Activated CD8-positive, alpha-beta memory T cell treated with anti-CD3 and anti-CD28 coated beads, Interleukin-2, amount 50 U/mL, for 24 hours (primary cell): ENCODE measurements at regions not wholly inside any gene's neighbourhood (a gene's known extent, or its start where the extent isn't known, plus 50 kb on each side); places are given as distances from the start of the nearest gene placed in this dataset.
"Not testable (repeated sequence)": the region's sequence is repeated elsewhere in the genome, so short reads cannot be mapped to it uniquely, and the experiment has no call there.

Experiments
- DNase-seq: peaks from one replicate; pipeline ENCODE4 v3.0.0-alpha.2; 2020; ENCODE audit errors: extremely low read depth

DNA sequence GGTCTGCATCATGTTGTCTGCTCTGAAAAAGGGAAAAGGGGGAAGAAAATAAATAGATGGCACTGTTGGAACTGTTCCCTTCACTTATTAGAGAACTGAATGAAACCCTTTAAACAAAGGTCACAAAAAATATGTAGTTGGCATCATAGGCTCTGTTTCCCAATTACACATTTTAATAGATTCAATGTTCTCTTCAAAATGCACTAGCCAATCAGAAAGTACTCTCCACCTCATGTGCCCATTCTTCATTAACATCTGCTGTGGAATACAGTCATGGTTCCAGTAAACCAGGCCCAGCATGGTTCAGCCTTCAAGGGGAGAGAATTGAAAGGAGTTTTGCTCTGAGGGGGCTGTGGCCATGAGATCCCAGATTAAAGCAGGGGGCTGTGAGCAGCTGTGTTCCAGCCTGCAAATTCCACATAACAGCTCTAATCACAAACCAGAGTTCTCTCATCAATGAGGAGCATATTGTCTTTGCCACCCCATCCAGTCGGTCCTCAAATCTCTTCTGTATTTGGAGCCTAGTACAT is 165.9 kb upstream of the CREB1 start:
- no peak for DNase-seq

GRCh38 chr2:207370646-207371045 is 159.1 kb upstream of the CREB1 start:
- no peak for DNase-seq

GRCh38 chr2:207371877-207372276 is 157.9 kb upstream of the CREB1 start:
- DNase-seq: no peak

GRCh38 chr2:207372483-207372882 is 157.3 kb upstream of the CREB1 start:
- no peak for DNase-seq

- DNase-seq: no peak
Measured at GRCh38 chr2:207375207-207375875, 154.4 kb upstream of the CREB1 start.

DNA sequence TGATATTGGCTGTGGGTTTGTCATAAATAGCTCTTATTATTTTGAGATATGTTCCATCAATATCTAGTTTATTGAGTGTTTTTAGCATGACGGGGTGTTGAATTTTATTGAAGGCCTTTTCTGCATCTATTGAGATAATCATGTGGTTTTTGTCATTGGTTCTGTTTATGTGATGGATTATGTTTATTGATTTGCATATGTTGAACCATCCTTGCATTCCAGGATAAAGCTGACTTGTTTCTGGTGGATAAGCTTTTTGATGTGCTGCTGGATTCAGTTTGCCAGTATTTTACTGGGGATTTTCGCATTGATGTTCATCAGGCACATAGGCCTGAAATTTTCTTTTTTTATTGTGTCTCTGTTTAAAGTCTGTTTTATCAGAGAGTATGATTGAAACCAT is 151.1 kb upstream of the CREB1 start:
- DNase-seq: not testable (repeated sequence)

- DNase-seq: no peak
Measured at GRCh38 chr2:207385076-207385475, 144.7 kb upstream of the CREB1 start.

GRCh38 chr2:207385903-207386302 is 143.9 kb upstream of the CREB1 start:
- no peak for DNase-seq

DNA sequence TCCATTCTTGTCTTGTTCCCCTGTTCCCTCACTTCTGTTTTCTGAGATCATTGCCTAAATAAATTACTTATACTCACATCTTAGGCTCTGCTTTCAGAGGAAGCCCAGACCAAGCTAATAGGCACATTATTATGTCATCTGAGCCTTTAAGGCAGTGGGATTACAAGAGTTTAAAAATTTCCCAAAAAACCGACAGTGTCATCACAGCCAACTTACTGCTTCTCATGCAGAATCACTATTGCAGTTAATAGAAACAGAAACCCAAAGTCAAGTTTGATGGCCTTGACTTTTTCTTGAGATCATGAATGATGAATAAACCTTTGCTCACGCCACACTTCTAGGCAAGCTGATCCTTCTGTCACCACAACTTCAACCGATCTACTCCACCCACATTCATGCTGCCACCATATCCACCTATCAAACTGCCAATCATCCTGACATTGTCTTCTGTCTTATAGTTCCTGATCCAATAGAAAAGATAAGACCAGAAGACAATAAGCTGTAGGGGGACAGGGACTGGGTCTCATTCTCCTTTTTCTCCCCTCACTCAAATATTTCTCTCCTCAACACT is 142.7 kb upstream of the CREB1 start:
- no peak for DNase-seq

DNA sequence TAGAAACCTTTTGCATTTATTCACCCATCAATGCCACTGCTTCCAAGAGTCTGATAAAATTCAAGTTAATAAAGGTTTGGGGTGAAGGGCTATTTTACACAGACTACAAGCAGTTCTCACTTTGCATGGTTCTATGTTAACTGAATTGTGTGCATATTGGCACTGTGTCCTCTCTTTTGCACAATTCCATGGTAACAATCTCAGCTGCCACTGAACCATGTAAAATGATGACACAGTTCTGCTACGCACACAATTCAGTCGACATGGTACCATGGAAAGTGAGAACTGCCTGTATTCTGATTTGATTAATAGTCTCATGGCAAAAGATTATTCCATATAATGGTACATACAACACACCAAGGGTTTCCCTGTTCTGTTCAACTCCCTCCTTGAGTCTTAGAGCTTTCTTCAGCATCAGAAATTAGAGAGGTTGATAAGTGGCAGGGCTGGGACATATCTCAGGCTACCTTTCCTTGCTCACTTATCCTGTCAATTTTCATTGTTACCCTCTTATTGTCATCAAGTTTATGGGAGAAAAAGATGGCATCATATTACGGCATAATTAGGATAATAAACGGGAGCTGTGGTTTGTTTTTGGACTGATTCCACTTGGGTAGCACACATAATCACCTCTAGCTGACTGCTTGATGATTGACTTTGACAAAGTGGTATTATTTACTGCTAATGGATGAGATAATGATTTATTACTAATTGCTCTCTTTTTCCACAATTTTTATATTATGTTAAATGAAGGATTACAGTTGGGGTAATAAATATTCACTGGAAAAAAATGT is 139.3 kb upstream of the CREB1 start:
- no peak for DNase-seq

- DNase-seq: no peak
Measured at GRCh38 chr2:207394203-207394781, 135.5 kb upstream of the CREB1 start.

DNA sequence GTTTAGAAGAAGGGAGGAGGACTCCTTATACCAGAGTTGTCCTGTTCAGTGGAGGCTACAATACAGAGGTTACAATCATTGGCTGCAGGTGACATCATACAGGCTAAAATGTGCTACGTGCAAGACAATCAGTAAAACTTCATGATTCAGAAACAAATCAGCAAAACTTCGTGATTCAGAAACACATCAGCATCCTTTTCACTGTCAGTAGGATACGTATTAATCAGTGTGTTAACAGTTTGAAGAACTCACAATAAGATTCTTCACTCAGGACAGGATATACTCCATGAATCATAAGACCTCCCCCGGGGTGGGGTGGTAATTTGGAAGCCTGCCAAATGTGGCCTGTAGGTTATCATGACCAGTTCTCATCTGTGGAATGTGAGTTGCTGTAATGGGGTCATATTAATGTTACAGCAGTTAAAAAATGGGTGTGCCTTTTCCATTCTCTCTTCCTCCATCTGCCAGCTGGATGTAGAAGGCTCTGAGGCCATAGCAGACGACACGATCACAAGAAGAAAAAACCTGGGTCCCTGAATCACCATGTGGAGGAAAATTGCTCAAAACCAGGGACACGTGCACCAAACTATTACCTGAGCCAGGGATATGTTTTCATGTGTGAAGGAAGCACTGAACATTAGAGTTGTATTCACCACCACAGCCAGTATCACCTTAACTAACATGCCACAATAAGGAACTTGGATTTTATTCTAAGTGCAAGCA is 134.8 kb upstream of the CREB1 start:
- DNase-seq: peak; percentile 36

DNA sequence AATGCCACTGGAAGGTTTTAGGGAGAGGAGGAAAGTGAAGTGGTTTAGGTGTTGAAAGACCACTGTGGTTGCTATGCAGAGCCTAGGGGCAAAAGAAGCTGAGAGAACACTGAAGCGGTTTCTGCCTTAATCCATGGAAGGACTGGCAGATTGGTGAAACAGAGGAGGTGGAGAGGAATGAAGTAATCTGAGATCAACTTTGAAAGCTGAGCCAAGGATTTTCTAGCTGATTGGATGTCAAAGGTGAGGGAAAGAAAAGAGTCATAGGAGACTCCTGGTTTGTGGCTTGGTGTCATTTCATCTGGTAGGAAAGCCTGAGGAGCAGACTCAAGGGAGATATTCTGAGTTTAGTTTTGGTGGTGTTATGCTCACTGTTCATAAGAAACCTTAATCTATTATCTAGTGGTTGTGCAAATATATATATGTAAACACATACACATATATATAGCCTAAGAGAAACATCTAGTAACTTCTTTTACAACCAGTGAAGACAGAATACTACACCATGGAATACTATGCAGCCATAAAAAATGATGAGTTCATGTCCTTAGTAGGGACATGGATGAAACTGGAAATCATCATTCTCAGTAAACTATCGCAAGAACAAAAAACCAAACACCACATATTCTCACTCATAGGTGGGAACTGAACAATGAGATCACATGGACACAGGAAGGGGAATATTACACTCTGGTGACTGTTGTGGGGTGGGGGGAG is 134.1 kb upstream of the CREB1 start:
- DNase-seq: no peak

DNA sequence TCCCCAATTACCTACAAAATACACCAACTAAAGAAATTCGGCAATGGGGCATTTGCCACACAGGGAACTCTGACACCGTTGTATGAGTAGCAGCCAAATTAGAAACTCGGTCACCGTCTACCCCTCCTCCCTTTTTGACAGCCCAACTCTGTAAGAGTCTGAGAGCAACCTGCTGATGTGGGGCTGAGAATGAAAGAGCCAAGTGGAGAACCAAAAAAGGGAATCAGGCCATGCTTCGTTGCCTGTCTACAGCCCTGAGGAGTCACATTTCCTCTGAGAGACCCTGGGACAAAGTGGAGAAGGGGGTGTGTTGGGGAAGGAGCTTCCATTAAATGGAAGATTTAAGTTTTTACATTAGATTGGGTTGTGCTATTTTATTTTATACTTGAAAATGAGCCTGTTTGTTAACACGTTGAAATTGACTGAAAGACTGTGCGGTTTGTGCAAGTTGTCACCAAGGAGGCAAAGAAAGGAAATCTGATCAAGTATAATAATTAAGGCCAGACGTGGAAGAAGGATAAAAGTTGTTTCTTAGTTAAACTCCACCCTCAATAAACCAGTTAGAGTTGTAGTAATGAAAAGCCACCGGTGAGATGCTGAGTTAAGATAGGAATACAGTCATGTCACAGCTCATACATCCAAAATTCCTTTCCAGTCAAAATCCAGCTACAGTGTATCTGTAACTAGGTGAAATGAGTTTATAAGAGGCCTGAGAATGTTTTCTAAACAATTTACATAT is 131.7 kb upstream of the CREB1 start:
- DNase-seq: no peak

- no peak for DNase-seq
Measured at GRCh38 chr2:207399301-207399700, 130.5 kb upstream of the CREB1 start.

GRCh38 chr2:207401338-207401737 is 128.4 kb upstream of the CREB1 start:
- no peak for DNase-seq

- no peak for DNase-seq
Measured at GRCh38 chr2:207403141-207403540, 126.6 kb upstream of the CREB1 start.

GRCh38 chr2:207403950-207404349 is 125.8 kb upstream of the CREB1 start:
- no peak for DNase-seq

- no peak for DNase-seq
Measured at GRCh38 chr2:207405150-207405549, 124.6 kb upstream of the CREB1 start.

DNA sequence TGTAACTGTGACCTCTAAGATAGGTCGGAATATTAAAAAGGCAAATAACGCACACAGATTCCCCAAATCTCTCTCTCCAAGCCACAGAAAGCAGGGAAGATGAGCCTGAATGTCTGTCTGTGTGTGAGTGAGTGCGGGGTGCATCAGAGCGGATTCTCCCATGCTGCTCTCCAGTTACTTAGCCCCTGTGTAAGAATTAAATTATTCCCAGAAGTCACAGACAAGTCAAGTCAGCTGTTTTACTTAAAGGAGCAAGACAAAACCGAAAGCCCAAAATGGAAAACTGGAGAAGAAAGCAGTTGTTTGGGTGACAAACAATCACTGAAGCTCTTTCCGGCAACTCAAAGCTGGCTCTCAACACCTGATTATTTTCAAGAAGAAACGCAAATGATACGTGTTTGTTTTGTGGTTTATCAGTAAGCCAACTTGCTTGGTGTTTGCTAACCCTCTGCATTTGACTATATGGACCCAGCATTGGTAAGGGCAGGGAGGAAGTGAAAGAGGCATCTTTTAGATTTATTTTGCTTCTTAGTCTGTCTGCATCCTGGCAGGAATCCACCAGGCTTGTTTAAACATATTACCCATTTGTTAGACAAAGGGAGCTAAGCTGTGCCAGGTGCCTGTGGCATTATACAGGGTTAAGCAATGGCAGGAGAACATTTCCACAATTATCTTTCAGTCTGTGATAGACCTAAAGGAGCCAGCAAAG is 121.5 kb upstream of the CREB1 start:
- DNase-seq: no peak
